SU-DHL-6 (cell line): ENCODE measurements at regions not wholly inside any gene's neighbourhood (a gene's known extent, or its start where the extent isn't known, plus 50 kb on each side); places are given as distances from the start of the nearest gene placed in this dataset.
A peak's percentile ranks its signal among the peaks of the same experiment; 100 is the strongest.

Experiments
- H2AFZ ChIP-seq: fragments of 200-600 bp; sonication (generic); 2 replicates; pipeline ENCODE4 v1.6.1; 2014; ENCODE audit warnings: low read depth, mild to moderate bottlenecking, moderate library complexity, mixed read lengths, antibody characterized with exemption, low read length; ENCODE audit not compliant: severe bottlenecking
- H3F3A ChIP-seq: fragments of 200-600 bp; shearing (Covaris generic); 2 replicates; pipeline ENCODE4 v1.6.0; 2016; ENCODE audit warnings: antibody characterized with exemption, mild to moderate bottlenecking; ENCODE audit not compliant: insufficient read depth
- H3K27ac ChIP-seq: fragments of 200-600 bp; sonication (generic); 2 replicates; pipeline ENCODE4 v1.5.1; 2016; ENCODE audit warnings: low read depth, mild to moderate bottlenecking, low read length, moderate library complexity, mixed read lengths
- H3K27me3 ChIP-seq: fragments of 200-600 bp; sonication (generic), shearing (Covaris generic); 2 replicates; pipeline ENCODE4 v1.6.0; 2014; ENCODE audit warnings: mild to moderate bottlenecking, low read length
- H3K36me3 ChIP-seq: fragments of 200-600 bp; sonication (generic); 2 replicates; pipeline ENCODE4 v1.6.1; 2014; ENCODE audit warnings: mild to moderate bottlenecking, low read length, mixed read lengths
- H3K4me2 ChIP-seq: fragments of 300-600, 200-600 bp; shearing (Covaris generic), sonication (generic); 2 replicates; pipeline ENCODE4 v1.6.0; 2014; ENCODE audit warnings: low read length, low read depth, mild to moderate bottlenecking; ENCODE audit not compliant: poor library complexity, severe bottlenecking
- H3K4me3 ChIP-seq: fragments of 200-600 bp; sonication (generic); 2 replicates; pipeline ENCODE4 v1.5.1; 2014; ENCODE audit warnings: antibody characterized with exemption, low read length, mild to moderate bottlenecking, mixed read lengths; ENCODE audit not compliant: insufficient read depth, poor library complexity, severe bottlenecking
- H3K79me2 ChIP-seq: fragments of 200-600 bp; sonication (generic); 2 replicates; pipeline ENCODE4 v1.6.1; 2014; ENCODE audit warnings: mild to moderate bottlenecking, low read length, moderate library complexity; ENCODE audit not compliant: insufficient read depth
- H3K9ac ChIP-seq: fragments of 200-600 bp; sonication (generic); 2 replicates; pipeline ENCODE4 v1.7.0; 2014; ENCODE audit warnings: mild to moderate bottlenecking, low read length
- H3K9me2 ChIP-seq: fragments of 200-600 bp; sonication (generic); replicated peaks from 2 replicates; pipeline ENCODE4 v1.6.1; 2014; ENCODE audit warnings: low read length; ENCODE audit not compliant: insufficient read depth
- H3K9me3 ChIP-seq: fragments of 200-600 bp; sonication (generic); 2 replicates; pipeline ENCODE4 v1.6.1; 2014; ENCODE audit warnings: low read length, mixed read lengths; ENCODE audit not compliant: insufficient read depth
- H4K20me1 ChIP-seq: fragments of 200-600 bp; sonication (generic); 2 replicates; pipeline ENCODE4 v1.6.1; 2014; ENCODE audit warnings: low read depth, mild to moderate bottlenecking, antibody characterized with exemption, low read length, moderate library complexity, mixed read lengths
- EZH2phosphoT487 ChIP-seq: fragments of 200-600 bp; sonication (generic), shearing (Covaris generic); conservative IDR thresholded peaks from 2 replicates; pipeline ENCODE4 v1.6.1; 2018; ENCODE audit warnings: mild to moderate bottlenecking, antibody characterized with exemption, low read length, moderate library complexity, mixed read lengths
- TF ChIP-seq, protein P1 (sequence below): fragments of 200-600 bp; sonication (generic); IDR thresholded peaks from one replicate; pipeline ENCODE4 v1.5.1; 2017; ENCODE audit warnings: antibody characterized with exemption, mild to moderate bottlenecking, low read length, moderate library complexity; ENCODE audit not compliant: insufficient read depth, poor library complexity, severe bottlenecking

GRCh38 chr14:54337314-54337713, 59.5 kb upstream of the CDKN3 start:
- Histone ChIP-seq H4K20me1 (no peaks in the 10 kb centered on the region), H3K4me2 (no peak overlapping the region), H3K9me2 (no peaks in the 10 kb centered on the region), H3K4me3 (no peak overlapping the region), H3K79me2 (no peaks in the 10 kb centered on the region), H3K36me3 (no peaks in the 10 kb centered on the region), H3K9me3 (no peaks in the 10 kb centered on the region), H3K27ac (no peak overlapping the region), H3F3A (no peaks in the 10 kb centered on the region), H3K9ac (no peak overlapping the region), H2AFZ (no peak overlapping the region), H3K27me3 (no peaks in the 10 kb centered on the region)
- TF ChIP-seq, protein P1, sequence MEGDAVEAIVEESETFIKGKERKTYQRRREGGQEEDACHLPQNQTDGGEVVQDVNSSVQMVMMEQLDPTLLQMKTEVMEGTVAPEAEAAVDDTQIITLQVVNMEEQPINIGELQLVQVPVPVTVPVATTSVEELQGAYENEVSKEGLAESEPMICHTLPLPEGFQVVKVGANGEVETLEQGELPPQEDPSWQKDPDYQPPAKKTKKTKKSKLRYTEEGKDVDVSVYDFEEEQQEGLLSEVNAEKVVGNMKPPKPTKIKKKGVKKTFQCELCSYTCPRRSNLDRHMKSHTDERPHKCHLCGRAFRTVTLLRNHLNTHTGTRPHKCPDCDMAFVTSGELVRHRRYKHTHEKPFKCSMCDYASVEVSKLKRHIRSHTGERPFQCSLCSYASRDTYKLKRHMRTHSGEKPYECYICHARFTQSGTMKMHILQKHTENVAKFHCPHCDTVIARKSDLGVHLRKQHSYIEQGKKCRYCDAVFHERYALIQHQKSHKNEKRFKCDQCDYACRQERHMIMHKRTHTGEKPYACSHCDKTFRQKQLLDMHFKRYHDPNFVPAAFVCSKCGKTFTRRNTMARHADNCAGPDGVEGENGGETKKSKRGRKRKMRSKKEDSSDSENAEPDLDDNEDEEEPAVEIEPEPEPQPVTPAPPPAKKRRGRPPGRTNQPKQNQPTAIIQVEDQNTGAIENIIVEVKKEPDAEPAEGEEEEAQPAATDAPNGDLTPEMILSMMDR: no peak
- TF ChIP-seq EZH2phosphoT487: no peak

- Histone ChIP-seq H3K9me2 (no peaks in the 10 kb centered on the region), H2AFZ (no peak overlapping the region), H4K20me1 (no peaks in the 10 kb centered on the region), H3K4me3 (no peak overlapping the region), H3K36me3 (no peaks in the 10 kb centered on the region), H3F3A (no peaks in the 10 kb centered on the region), H3K79me2 (no peaks in the 10 kb centered on the region), H3K4me2 (no peak overlapping the region), H3K9ac (no peak overlapping the region), H3K27ac (no peak overlapping the region), H3K9me3 (no peaks in the 10 kb centered on the region), H3K27me3 (no peaks in the 10 kb centered on the region)
- no peak for TF ChIP-seq EZH2phosphoT487
- TF ChIP-seq, protein P1: peak; percentile 23
Observed at GRCh38 chr14:54338696-54339317, 58.0 kb upstream of the CDKN3 start.

GRCh38 chr14:54339771-54340170, 57.0 kb upstream of the CDKN3 start:
- Histone ChIP-seq H3K4me3 (no peak overlapping the region), H2AFZ (no peak overlapping the region), H3K27me3 (no peaks in the 10 kb centered on the region), H3K4me2 (no peak overlapping the region), H3K36me3 (no peaks in the 10 kb centered on the region), H3K79me2 (no peaks in the 10 kb centered on the region), H3K9me3 (no peaks in the 10 kb centered on the region), H3K9ac (no peak overlapping the region), H3K9me2 (no peaks in the 10 kb centered on the region), H3K27ac (no peak overlapping the region), H4K20me1 (no peaks in the 10 kb centered on the region), H3F3A (no peaks in the 10 kb centered on the region)
- TF ChIP-seq, protein P1: no peak
- TF ChIP-seq EZH2phosphoT487: no peak

DNA sequence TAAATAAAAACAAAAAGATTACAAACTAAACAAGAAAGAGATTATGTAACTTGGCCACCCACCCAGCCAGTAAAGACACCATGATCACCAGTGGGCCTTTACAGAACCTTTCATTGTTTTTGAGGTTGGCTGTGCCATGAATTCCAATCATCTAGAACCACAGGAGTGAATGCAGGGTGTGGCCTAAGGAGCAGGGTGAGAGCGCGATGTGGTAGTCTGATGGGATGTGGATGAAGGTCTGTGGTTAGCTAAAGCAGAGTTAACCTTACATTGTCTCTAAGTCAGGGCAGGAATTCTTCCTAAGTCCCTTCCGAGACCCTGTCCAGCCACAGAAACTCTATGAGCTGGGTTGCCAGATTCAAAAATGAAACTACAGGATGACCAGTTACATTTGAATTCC, 54.0 kb upstream of the CDKN3 start:
- H3K27ac ChIP-seq: no peak overlapping the region
- no peaks in the 10 kb centered on the region for H4K20me1 ChIP-seq

More for the DNA sequence above, 54.0 kb upstream of the CDKN3 start:
- H3K4me3 ChIP-seq: no peak overlapping the region
- no peak overlapping the region for H3K4me2 ChIP-seq
- H3K36me3 ChIP-seq: no peaks in the 10 kb centered on the region
- no peaks in the 10 kb centered on the region for H3K27me3 ChIP-seq
- no peaks in the 10 kb centered on the region for H3F3A ChIP-seq
- H3K9me3 ChIP-seq: no peaks in the 10 kb centered on the region
- H2AFZ ChIP-seq: no peak overlapping the region
- TF ChIP-seq EZH2phosphoT487: no peak
- TF ChIP-seq, protein P1: no peak
- H3K9ac ChIP-seq: no peak overlapping the region
- no peaks in the 10 kb centered on the region for H3K9me2 ChIP-seq
- H3K79me2 ChIP-seq: no peaks in the 10 kb centered on the region
